ENCODE measurements at regions not wholly inside any gene's neighbourhood (a gene's known extent, or its start where the extent isn't known, plus 50 kb on each side); places are given as distances from the start of the nearest gene placed in this dataset.

DNA sequence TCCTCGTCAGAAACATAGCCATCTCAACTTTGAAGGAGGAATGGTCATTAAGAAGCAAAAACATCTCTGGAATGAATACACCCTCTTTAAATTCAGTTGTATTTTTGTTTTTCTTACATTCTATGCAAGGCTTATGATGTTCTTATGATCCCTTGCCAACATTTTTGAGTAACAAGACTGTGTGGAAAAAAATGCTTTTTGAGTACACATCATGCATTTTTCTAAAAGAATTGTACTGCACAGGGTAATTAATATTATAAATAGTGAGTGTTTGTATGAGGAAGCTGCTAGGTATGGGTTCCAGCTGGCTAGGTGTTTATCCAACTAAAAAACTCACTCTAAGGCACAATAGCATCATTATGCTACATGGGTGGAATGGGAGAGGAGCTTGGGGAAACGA, 59.0 kb upstream of the SPATS2L start:
- 35% methylated on average over 2 of the region's 2 CpGs for WGBS
- intact Hi-C loops (cut with DNase I): no loop called here
- DNase-seq (ENCODE audit: low spot score): no peak
- Histone ChIP-seq H3K4me1 (replicated peaks) (no peaks in the 10 kb centered on the region), H3K9me3 (no peaks in the 10 kb centered on the region), H3K4me3 (no peak overlapping the region), H3K36me3 (no peaks in the 10 kb centered on the region), H3K27ac (no peak overlapping the region), H3K27me3 (replicated peaks; ENCODE audit: insufficient read depth) (no peaks in the 10 kb centered on the region)
- TF ChIP-seq, protein P1, sequence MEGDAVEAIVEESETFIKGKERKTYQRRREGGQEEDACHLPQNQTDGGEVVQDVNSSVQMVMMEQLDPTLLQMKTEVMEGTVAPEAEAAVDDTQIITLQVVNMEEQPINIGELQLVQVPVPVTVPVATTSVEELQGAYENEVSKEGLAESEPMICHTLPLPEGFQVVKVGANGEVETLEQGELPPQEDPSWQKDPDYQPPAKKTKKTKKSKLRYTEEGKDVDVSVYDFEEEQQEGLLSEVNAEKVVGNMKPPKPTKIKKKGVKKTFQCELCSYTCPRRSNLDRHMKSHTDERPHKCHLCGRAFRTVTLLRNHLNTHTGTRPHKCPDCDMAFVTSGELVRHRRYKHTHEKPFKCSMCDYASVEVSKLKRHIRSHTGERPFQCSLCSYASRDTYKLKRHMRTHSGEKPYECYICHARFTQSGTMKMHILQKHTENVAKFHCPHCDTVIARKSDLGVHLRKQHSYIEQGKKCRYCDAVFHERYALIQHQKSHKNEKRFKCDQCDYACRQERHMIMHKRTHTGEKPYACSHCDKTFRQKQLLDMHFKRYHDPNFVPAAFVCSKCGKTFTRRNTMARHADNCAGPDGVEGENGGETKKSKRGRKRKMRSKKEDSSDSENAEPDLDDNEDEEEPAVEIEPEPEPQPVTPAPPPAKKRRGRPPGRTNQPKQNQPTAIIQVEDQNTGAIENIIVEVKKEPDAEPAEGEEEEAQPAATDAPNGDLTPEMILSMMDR (IDR thresholded peaks at IDR 0.05): no peak

DNA sequence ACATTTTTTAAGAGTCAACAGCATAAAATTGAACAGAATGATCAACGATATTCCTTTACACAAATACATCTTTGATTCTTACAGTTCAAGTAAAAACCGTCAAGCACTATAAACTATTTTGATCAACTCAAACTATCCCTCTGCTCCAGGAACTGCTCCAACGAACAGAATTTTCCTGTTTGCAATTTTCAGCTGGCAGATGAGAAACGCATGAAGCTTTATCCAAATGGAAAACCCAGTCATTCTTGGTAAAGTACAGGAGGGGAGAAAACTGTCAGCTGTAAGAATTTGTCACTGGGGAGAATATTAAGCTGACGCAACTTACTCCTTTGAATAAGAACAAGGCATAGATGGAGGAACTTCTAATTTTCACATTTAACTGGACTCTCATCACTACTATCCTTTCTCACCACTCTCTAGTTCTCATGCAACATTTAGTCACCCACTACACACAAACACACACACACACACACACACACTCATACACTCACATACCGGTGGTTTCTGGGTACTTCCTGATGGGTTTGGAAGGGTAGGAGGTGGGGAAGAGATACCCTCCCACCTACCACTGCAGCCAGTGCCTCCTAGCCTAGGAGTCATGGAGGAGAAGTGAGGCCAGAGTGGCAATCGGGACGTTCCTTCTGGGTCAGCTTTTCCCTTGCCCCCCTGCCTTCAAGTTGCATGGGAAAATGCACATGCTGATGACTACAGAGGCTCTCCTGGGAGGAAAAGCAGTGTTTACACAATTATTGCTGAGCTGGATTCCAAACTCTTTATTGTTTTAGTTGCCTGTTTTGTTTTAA, 54.0 kb upstream of the SPATS2L start:
- 24% methylated on average over 8 of the region's 8 CpGs for WGBS
- intact Hi-C loops (cut with DNase I): no loop called here
- no peaks in the 10 kb centered on the region for H3K27me3 ChIP-seq (replicated peaks; ENCODE audit: insufficient read depth)

DNA sequence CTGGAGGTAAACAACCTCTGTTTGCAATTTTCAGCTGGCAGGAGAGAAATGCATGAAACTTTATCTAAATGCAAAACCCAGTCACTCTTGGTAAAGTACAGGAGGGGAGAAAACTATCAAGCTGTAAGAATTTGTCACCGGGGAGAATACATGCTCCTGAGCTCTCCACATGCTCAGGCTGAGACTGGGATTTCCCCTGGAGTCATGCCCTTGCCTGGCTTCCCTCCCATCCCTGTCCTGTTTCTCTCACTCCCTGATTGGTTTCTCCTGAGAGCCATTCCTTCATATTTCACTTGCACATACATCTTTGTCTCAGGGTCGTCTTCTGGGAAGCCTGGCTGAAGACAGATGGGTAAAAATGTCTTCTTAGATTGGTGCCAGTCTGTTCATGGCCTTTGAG, 52.9 kb upstream of the SPATS2L start:
- 14% methylated on average over 2 of the region's 2 CpGs for WGBS
- Histone ChIP-seq H3K27ac (no peak overlapping the region), H3K4me1 (replicated peaks) (peaks cover 1% of the 10 kb centered on the region), H3K36me3 (no peaks in the 10 kb centered on the region), H3K9me3 (no peaks in the 10 kb centered on the region), H3K27me3 (replicated peaks; ENCODE audit: insufficient read depth) (no peaks in the 10 kb centered on the region), H3K4me3 (no peak overlapping the region)
- DNase-seq (ENCODE audit: low spot score): peak; percentile 36
- TF ChIP-seq, protein P1 (IDR thresholded peaks at IDR 0.05): no peak
- TF ChIP-seq POLR2AphosphoS5 (IDR thresholded peaks at IDR 0.05) (no peak), POLR2A (IDR thresholded peaks at IDR 0.05) (no peak)
- intact Hi-C loops (cut with DNase I): no loop called here

More for the DNA sequence above, 54.0 kb upstream of the SPATS2L start:
- Histone ChIP-seq H3K27ac (no peak overlapping the region), H3K9me3 (no peaks in the 10 kb centered on the region), H3K36me3 (no peaks in the 10 kb centered on the region), H3K4me3 (no peak overlapping the region), H3K4me1 (replicated peaks) (no peaks in the 10 kb centered on the region)
- TF ChIP-seq POLR2A (IDR thresholded peaks at IDR 0.05) (no peak), POLR2AphosphoS5 (IDR thresholded peaks at IDR 0.05) (no peak)
- TF ChIP-seq, protein P1 (IDR thresholded peaks at IDR 0.05): no peak
- no peak for DNase-seq (ENCODE audit: low spot score)

DNA sequence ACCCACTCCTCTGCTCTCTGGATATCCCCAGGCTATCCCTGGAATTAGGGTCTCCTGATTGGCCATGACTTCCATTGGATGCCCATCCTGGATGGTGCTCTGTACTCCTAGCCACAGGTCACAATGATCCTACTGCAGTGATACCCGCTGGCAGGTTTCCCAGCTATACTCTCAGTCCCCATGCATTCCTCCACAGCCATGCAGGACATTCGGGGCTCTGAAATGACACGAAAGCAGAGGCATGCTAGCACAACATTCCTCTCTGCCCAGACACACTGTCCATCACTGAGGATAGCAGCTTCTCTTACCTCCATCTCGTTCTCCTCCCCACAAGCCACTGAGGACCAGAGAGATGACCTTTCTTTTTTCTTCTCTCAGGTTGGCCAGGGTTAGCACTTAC, 51.7 kb upstream of the SPATS2L start:
- intact Hi-C loops (cut with DNase I): no loop called here
- peaks cover 3% of the 10 kb centered on the region for H3K4me1 ChIP-seq (replicated peaks)
- H3K36me3 ChIP-seq: no peaks in the 10 kb centered on the region
- no peak overlapping the region for H3K27ac ChIP-seq
- no peaks in the 10 kb centered on the region for H3K9me3 ChIP-seq
- TF ChIP-seq, protein P1 (IDR thresholded peaks at IDR 0.05): no peak
- TF ChIP-seq POLR2A (IDR thresholded peaks at IDR 0.05) (no peak), POLR2AphosphoS5 (IDR thresholded peaks at IDR 0.05) (no peak)
- no peak overlapping the region for H3K4me3 ChIP-seq
- WGBS: 88% methylated on average over 4 of the region's 4 CpGs
- H3K27me3 ChIP-seq (replicated peaks; ENCODE audit: insufficient read depth): no peaks in the 10 kb centered on the region
- no peak for DNase-seq (ENCODE audit: low spot score)

DNA sequence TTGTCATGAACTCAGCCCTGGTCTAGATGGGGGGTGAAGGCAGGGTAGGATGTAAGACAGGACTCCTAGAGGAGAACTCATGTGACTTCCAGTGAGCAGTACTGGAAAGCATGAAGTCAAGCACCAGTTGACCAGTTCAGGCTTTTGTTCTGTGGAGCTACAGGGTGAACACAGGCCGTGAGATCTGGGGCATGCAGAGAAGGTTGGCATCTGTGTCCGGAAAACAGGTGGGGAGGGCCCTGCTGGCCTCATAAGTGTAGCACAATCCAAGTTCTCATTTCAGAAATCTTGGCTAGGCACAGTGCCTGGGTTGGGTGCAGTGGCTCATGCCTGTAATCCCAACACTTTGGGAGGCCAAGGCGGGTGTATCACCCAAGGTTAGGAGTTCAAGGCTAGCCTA, 50.9 kb upstream of the SPATS2L start:
- H3K27me3 ChIP-seq (replicated peaks; ENCODE audit: insufficient read depth): no peaks in the 10 kb centered on the region
- no peak overlapping the region for H3K27ac ChIP-seq
- TF ChIP-seq, protein P1 (IDR thresholded peaks at IDR 0.05): no peak
- no peak for TF ChIP-seq POLR2AphosphoS5 (IDR thresholded peaks at IDR 0.05)
- TF ChIP-seq POLR2A (IDR thresholded peaks at IDR 0.05): no peak
- peaks cover 3% of the 10 kb centered on the region for H3K4me1 ChIP-seq (replicated peaks)
- intact Hi-C loops (cut with DNase I): no loop called here
- no peaks in the 10 kb centered on the region for H3K36me3 ChIP-seq
- no peaks in the 10 kb centered on the region for H3K9me3 ChIP-seq
- no peak overlapping the region for H3K4me3 ChIP-seq
- no peak for DNase-seq (ENCODE audit: low spot score)
- 73% methylated on average over 3 of the region's 3 CpGs for WGBS
